ENCODE measurements at regions not wholly inside any gene's neighbourhood (a gene's known extent, or its start where the extent isn't known, plus 50 kb on each side); places are given as distances from the start of the nearest gene placed in this dataset.
"Not testable (repeated sequence)": the region's sequence is repeated elsewhere in the genome, so short reads cannot be mapped to it uniquely, and the experiment has no call there.

DNA sequence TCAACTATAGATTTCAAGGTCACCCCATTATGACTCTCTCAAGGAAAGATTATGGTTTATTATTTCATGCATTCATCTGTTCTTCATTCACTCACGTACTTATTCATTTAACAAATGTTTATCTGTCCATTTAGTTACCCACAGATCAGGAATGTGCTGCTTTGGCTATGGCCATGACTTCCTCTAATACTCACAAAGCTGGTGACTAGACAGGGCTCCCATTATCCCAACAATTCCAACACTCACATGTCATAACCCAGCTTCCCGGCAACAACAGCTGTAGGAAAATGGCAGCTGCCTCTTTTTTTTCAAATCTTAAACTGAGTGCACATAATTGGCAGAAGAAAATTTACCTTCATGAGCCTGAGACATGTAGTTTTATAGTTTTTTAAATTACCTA, 190.8 kb upstream of the CCDC196 start:
- no peak overlapping the region for H3K27ac ChIP-seq
- DNase-seq (ENCODE audit: low read depth, low spot score), result no peak

- no peak for DNase-seq (ENCODE audit: low read depth, low spot score)
- no peak overlapping the region for H3K27ac ChIP-seq
Measured at GRCh38 chr14:66300886-66301285, 185.3 kb upstream of the CCDC196 start.

- no peak for DNase-seq (ENCODE audit: low read depth, low spot score)
Measured at GRCh38 chr14:66306101-66306500, 180.1 kb upstream of the CCDC196 start.

GRCh38 chr14:66311058-66311457, 175.1 kb upstream of the CCDC196 start:
- no peak overlapping the region for H3K27ac ChIP-seq
- DNase-seq (ENCODE audit: low read depth, low spot score), result no peak

More at GRCh38 chr14:66306101-66306500, 180.1 kb upstream of the CCDC196 start:
- no peak overlapping the region for H3K27ac ChIP-seq

GRCh38 chr14:66311990-66312389, 174.2 kb upstream of the CCDC196 start:
- no peak for DNase-seq (ENCODE audit: low read depth, low spot score)

DNA sequence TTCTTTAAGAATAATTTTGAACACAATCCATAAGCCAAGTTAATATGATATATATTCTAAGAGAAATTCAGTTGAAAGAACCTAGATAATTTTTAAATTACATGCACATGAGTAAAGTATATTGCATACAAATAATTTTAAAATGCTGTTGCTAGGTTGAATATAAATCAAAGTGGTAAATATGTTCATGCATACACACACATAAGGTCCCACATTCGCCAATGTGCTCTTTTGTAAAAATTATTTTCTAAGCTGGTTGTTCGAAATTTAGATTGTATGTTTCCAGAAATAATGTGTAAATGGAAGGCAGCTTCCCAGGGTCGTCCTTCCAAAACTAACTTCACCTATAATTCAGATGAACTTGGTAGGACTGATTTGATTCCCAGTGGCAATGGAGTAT, 173.7 kb upstream of the CCDC196 start:
- DNase-seq (ENCODE audit: low read depth, low spot score), result no peak
- no peak overlapping the region for H3K27ac ChIP-seq

More at GRCh38 chr14:66311990-66312389, 174.2 kb upstream of the CCDC196 start:
- H3K27ac ChIP-seq, result no peak overlapping the region

DNA sequence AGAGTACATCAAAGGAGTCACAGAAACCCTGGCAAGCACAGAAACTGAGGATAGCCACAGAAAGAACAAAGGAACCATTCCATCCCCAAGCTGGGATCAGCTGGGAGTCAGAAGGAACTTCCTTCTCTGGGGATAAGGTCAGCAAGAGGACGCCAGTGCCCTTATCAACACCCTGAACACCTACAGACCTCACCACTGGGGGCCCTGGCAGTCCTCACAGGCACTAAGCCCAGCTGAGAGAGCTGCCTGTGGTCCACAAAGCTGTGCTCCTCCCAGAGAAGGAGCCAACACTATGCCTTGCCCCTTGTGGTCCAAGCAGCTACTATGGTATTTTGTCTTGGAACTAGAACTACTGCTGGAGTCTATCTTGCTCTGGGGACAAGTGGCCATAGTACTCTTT, 171.1 kb upstream of the CCDC196 start:
- no peak overlapping the region for H3K27ac ChIP-seq
- no peak for DNase-seq (ENCODE audit: low read depth, low spot score)

- H3K27ac ChIP-seq, result no peak overlapping the region
- DNase-seq (ENCODE audit: low read depth, low spot score), result no peak
Measured at GRCh38 chr14:66315548-66315947, 170.6 kb upstream of the CCDC196 start.

DNA sequence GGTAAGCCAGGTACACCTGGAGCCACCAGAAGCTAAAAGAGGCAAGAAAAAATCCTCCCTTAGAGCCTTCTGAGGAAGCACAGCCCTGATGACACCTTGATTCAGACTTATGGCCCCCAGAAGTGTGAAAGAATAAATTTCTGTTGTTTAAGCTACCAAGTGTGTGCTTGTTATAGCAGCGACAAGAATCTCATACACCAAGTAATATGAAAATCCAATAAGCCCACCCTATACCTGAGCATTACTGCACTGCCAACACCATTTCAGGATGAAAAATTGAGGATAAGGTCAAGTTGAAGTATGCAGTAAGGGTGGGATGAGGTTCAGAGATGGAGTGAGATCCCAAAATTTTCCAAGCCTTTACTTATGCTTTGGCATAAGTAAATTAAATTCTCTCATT, 163.6 kb upstream of the CCDC196 start:
- DNase-seq (ENCODE audit: low read depth, low spot score), result no peak
- no peak overlapping the region for H3K27ac ChIP-seq

DNA sequence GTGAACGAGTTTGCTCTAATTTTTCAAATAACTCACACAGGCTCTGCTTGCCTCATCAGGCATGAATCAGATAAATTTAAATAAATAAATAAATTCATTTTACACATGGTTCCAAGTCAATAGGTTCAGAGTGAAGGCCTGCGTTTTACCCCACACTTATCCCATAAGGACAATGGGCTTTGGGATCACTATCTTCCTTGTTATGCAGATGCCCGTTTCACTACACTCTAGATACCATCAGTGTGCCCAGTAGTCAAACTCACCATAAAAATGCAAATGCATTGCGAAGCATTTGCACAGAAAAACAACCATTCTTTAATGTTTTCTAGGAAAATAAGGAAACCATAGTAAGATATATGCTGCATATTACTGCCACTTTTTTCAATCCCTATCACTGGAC, 155.9 kb upstream of the CCDC196 start:
- no peak overlapping the region for H3K27ac ChIP-seq
- DNase-seq (ENCODE audit: low read depth, low spot score), result no peak

DNA sequence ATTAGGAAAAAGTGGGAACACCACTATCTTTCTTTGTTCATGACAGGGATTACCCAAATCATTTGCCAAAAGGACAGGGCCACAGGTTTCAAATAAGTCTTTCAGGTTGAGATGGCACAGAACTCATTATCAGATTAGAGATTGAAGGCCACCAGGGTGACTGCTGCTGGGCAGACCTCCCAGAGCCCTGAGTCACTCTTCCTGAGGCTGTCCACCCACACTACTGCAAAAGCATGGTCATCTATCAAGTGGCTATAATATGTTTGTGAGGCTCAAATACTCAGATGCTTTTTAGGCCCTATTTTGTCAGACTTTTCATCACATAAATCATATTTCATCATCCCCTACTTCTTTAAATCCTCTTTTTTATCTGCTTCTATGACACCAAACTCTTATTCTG, 155.3 kb upstream of the CCDC196 start:
- H3K27ac ChIP-seq, result no peak overlapping the region
- DNase-seq (ENCODE audit: low read depth, low spot score), result no peak

DNA sequence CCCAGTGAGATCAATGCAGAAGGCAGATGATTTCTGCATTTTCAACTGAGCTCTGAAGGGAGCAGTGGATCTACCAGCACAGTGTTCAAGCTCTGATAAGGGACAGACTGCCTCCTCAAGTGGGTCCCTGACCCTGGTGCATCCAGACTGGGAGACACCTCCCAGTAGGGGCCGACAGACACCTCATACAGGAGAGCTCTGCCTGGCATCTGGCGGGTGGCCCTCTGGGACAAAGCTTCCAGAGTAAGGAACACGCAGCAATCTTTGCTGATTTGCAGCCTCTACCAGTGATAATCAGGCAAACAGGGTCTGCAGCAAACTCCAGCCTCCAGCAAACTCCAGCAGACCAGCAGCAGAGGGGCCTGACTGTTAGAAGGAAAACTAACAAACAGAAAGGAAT, 152.9 kb upstream of the CCDC196 start:
- not testable (repeated sequence) for DNase-seq (ENCODE audit: low read depth, low spot score); H3K27ac ChIP-seq

DNA sequence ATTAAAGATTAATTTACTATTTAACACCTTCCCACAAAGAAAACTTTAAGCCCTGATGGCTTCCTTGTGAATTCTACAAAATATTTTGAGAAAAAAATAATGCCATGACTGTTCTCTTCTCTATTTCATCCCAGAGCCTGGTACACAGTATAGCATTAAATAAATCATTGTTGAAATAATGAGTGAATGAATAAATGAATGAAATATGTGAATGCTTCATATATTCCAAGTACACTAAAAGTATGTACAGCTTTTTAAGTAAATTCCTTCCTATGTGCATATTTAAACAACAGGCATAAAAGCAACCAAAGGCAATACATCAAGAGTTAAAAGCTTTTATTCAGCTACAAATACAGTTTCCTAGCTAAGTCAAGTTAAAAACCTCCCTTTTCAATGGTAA, 144.9 kb upstream of the CCDC196 start:
- DNase-seq (ENCODE audit: low read depth, low spot score), result no peak
- no peak overlapping the region for H3K27ac ChIP-seq

GRCh38 chr14:66345986-66346385, 140.2 kb upstream of the CCDC196 start:
- no peak overlapping the region for H3K27ac ChIP-seq
- no peak for DNase-seq (ENCODE audit: low read depth, low spot score)

DNA sequence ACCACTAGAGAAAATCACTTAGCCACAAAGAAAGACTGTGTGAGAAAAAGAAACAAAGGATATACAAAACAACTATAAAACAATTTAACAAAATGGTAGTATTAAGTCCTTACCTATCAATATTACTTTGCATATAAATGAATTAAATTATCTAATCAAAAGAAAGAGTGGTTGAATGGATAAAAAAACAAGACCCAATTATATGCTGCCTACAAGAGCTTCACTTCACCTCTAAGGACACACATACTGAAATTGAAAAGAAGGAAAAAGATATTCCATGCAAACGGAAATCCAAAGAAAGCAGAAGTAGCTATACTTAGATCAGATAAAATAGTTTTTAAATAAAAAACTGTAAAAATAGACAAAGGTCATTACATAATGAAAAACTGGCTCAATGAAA, 134.9 kb upstream of the CCDC196 start:
- no peak overlapping the region for H3K27ac ChIP-seq
- no peak for DNase-seq (ENCODE audit: low read depth, low spot score)

- H3K27ac ChIP-seq, result no peak overlapping the region
- DNase-seq (ENCODE audit: low read depth, low spot score), result no peak
Measured at GRCh38 chr14:66359500-66359899, 126.7 kb upstream of the CCDC196 start.

GRCh38 chr14:66360366-66360926, 125.7 kb upstream of the CCDC196 start:
- no peak overlapping the region for H3K27ac ChIP-seq
- no peak for DNase-seq (ENCODE audit: low read depth, low spot score)

DNA sequence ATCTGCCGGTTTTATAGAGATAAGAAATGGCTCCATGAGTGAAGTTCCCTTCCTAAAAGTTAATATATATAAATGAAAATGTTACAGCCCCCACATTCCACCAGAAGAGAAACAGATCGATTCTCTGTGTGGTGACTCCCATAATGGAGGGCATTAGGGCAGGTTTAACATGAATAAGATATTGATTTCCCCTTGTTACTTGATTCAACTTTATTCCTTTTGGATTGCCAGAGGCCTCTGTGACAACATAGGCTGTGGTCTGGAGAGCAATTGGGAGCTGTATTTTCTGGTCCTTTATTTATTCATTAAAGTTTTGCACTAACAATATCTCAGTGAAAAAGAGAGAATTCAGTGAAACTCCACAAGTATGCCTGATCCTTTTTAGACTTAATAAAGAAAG, 125.2 kb upstream of the CCDC196 start:
- no peak overlapping the region for H3K27ac ChIP-seq
- no peak for DNase-seq (ENCODE audit: low read depth, low spot score)

- DNase-seq (ENCODE audit: low read depth, low spot score), result no peak
- no peak overlapping the region for H3K27ac ChIP-seq
Measured at GRCh38 chr14:66365388-66365787, 120.8 kb upstream of the CCDC196 start.

- no peak overlapping the region for H3K27ac ChIP-seq
Measured at GRCh38 chr14:66369157-66369697, 116.9 kb upstream of the CCDC196 start.

GRCh38 chr14:66371776-66372175, 114.4 kb upstream of the CCDC196 start:
- H3K27ac ChIP-seq, result no peak overlapping the region
- DNase-seq (ENCODE audit: low read depth, low spot score), result no peak

More at GRCh38 chr14:66369157-66369697, 116.9 kb upstream of the CCDC196 start:
- no peak for DNase-seq (ENCODE audit: low read depth, low spot score)

Data from epithelial cell of prostate (primary cell).